GM21423 (cell line): ENCODE measurements at regions not wholly inside any gene's neighbourhood (a gene's known extent, or its start where the extent isn't known, plus 50 kb on each side); places are given as distances from the start of the nearest gene placed in this dataset.

Experiments used
- ATAC-seq: cut with Tn5 transposase; IDR thresholded peaks from one replicate; pipeline ENCODE4 v1.9.1; 2021; ENCODE audit warnings: mild to moderate bottlenecking, moderate library complexity; ENCODE audit not compliant: unreplicated experiment

GRCh38 chr4:159443975-159444374 lies 341.1 kb downstream of the RAPGEF2 start:
- no peak for ATAC-seq

- no peak for ATAC-seq
These were observed 341.8 kb downstream of the RAPGEF2 start for GRCh38 chr4:159444678-159445077.

- ATAC-seq = no peak
These were observed 342.8 kb downstream of the RAPGEF2 start for GRCh38 chr4:159445692-159446091.

GRCh38 chr4:159446266-159446976 lies 343.5 kb downstream of the RAPGEF2 start:
- peak; percentile 98 for ATAC-seq

- no peak for ATAC-seq
These were observed 344.4 kb downstream of the RAPGEF2 start for GRCh38 chr4:159447296-159447695.

GRCh38 chr4:159451006-159451405 lies 348.1 kb downstream of the RAPGEF2 start:
- no peak for ATAC-seq

GRCh38 chr4:159455675-159456237 lies 352.9 kb downstream of the RAPGEF2 start:
- ATAC-seq = no peak

- ATAC-seq = no peak
These were observed 357.5 kb downstream of the RAPGEF2 start for GRCh38 chr4:159460371-159460770.

- ATAC-seq = no peak
These were observed 360.4 kb downstream of the RAPGEF2 start for GRCh38 chr4:159463235-159463634.

GRCh38 chr4:159464302-159464701 lies 361.4 kb downstream of the RAPGEF2 start:
- ATAC-seq = no peak

- no peak for ATAC-seq
These were observed 374.0 kb downstream of the RAPGEF2 start for GRCh38 chr4:159476886-159477285.

GRCh38 chr4:159480826-159481225 lies 377.9 kb downstream of the RAPGEF2 start:
- ATAC-seq = no peak

GRCh38 chr4:159481936-159482335 lies 379.1 kb downstream of the RAPGEF2 start:
- no peak for ATAC-seq

GRCh38 chr4:159483110-159483781 lies 380.4 kb downstream of the RAPGEF2 start:
- ATAC-seq = no peak

GRCh38 chr4:159483782-159484741 lies 381.2 kb downstream of the RAPGEF2 start:
- ATAC-seq = no peak

- no peak for ATAC-seq
These were observed 382.0 kb downstream of the RAPGEF2 start for GRCh38 chr4:159484864-159485263.

- peak; percentile 99 for ATAC-seq
These were observed 384.4 kb downstream of the RAPGEF2 start for GRCh38 chr4:159487284-159487747.

GRCh38 chr4:159489646-159490045 lies 386.8 kb downstream of the RAPGEF2 start:
- no peak for ATAC-seq

- ATAC-seq = no peak
These were observed 392.8 kb downstream of the RAPGEF2 start for GRCh38 chr4:159495515-159496236.

- no peak for ATAC-seq
These were observed 393.4 kb downstream of the RAPGEF2 start for GRCh38 chr4:159496248-159496647.
